SH-SY5Y (cell line): ENCODE measurements at regions not wholly inside any gene's neighbourhood (a gene's known extent, or its start where the extent isn't known, plus 50 kb on each side); places are given as distances from the start of the nearest gene placed in this dataset.

Experiments
- GATA2 ChIP-seq: IDR thresholded peaks from 2 replicates; pipeline ENCODE4 v1.6.1; 2011; ENCODE audit warnings: mild to moderate bottlenecking, low read depth, low read length
- GATA3 ChIP-seq: IDR thresholded peaks from 2 replicates; pipeline ENCODE4 v1.6.1; 2011; ENCODE audit warnings: low read depth, mild to moderate bottlenecking, low read length, moderate library complexity

DNA sequence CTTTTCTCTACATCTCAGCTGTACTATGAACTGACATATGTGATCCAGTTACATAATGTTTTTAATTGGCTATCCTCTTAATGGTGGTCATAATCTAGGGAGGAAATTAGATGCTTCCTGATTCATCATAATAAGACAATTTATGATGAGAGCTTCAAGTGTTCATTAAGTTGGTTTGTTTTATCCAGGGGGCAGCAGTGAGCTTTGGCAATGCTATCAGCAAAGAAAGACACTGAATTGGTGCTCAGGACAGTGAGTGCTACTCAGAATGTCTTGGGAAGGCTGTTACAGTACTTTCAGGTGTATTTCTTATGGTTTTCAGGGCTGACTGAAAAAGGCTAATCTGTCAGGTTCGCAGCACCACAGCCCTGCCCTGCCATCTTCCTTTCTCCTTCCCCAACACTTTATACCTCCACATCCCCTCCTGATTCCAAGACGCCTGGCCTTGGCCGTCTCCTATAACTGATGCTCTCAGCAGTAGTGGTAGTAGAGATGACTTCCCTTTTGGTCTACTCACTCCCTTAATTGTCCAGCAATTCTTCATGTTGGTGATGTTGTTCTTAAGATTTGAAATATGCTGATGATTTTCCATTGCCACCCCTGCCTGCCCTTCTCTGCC is 67.0 kb upstream of the TNFAIP3 start:
- TF ChIP-seq GATA3 (no peak), GATA2 (no peak)

DNA sequence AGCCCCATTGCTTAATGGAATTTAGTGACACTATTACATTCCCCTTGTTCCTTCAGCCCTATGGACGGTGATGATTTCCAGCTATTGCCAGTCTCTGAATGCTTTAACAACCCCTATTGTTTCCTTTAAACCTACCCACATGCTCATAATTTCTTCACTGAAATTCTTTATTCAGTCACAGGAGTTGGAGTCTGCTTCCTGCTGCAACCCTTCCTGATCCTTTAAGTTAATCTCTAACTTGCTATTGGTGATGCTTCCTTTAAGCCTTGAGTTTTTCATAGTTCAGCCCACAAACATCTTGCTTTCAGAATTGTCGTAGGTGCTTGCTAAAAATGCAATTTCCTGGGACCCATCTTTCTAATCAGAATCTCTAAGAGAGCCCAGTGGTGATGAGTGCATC is 66.3 kb upstream of the TNFAIP3 start:
- TF ChIP-seq GATA2 (no peak), GATA3 (no peak)

DNA sequence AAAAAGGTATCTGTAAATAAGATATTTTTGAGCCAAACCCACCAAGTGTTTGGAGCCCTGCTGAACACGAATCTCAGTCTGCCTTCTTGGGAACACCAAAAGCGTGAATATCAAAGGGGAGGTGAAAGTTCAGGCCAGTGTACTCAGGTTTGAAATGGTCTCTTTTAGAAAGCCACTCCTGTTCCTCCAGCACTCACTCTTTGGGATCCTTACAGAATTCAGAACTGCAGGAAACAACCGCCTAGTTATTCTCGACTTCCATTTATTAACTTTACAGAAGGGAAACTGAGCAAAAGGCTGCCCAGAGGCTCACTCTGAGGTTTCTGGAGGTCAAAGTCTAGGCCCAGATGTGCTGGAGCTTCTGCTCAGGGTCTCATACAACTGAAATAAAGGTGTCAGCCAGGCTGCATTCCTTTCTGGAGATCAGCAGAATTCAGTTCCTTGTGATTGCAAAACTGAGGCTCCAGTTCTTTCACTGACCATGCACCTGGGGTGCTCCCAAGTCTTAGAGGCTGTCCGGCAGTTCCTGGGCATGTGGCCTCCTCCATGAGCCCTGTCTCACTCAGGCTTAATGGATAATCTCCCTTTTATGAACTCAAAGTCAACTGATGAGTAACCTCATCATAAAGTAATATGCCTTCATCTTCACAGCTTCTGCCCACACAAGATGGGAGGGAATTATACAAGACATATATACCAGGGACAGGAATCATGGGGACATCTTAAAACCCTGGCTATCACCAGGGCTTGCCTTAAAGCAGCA is 65.5 kb upstream of the TNFAIP3 start:
- no peak for TF ChIP-seq GATA3
- TF ChIP-seq GATA2: no peak

DNA sequence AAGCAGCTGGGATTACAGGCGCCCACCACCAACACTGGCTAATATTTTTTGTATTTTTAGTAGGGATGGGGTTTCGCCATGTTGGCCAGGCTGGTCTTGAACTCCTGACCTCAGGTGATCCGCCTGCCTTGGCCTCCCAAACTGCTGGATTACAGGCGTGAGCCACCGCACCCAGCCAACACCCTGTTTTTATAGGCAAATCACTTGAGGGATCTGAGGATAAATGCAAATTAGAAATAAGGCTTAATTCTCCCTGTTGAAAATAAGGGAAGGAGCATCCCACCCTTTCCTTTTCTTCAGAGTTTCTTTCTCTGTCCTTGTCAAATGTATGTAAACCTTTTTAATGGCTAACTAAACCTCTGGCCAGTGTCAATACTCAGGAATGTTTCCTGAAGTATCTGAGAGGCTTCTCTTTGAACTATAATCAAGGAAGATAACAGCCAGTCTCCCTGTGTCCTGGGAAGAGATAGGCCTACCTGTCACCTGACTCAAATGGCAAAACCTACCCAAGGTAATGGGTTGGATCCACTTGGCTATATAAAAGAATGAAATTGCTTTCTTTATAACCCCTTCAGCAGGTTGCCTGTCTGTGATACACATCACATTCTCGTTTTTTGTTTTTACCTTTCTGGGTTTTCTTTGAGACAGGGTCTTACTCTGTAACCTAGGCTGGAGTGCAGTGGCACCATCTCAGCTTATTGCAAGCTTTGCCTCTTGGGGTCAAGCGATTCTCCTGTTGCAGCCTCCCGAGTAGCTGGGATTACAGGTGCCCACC is 64.5 kb upstream of the TNFAIP3 start:
- TF ChIP-seq GATA3: no peak
- no peak for TF ChIP-seq GATA2

DNA sequence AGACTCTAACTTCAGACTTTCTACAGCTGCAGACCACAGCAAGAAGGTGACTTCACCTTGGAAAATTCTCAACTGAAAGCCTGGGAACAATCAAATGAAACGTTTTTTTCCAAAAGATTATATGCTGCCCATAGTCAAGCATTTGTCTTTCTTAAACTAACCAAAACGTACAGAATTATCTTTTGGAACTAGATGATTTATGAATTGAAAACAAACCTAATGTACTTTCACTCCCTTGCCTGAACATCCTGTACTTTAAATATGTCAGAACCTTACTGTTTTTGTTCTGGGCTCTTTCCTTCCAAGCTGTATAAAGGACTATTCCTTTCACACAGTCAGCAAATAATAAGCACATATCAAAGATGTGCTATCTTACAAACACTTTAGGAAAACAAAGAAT is 62.4 kb upstream of the TNFAIP3 start:
- TF ChIP-seq GATA3: no peak

DNA sequence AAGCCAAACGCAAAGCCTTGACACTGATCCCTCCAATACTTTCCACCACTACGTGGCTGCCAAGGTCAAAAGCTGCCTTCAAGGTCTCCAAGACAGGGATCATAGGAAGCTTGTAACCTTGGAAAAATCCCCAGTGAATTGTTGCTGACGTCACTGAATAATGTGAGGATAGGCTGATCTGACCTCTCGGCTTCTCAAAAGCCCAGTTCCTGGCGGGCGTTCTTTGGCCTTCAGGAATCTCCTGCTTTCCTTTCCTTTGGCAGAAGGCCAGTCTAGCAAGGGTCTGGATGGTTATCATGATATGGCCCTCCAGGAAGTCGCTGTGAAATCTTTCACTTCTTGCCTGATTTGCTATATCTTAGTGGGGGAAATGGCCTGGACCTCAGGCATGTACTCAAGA is 61.4 kb upstream of the TNFAIP3 start:
- TF ChIP-seq GATA2 (no peak), GATA3 (no peak)

DNA sequence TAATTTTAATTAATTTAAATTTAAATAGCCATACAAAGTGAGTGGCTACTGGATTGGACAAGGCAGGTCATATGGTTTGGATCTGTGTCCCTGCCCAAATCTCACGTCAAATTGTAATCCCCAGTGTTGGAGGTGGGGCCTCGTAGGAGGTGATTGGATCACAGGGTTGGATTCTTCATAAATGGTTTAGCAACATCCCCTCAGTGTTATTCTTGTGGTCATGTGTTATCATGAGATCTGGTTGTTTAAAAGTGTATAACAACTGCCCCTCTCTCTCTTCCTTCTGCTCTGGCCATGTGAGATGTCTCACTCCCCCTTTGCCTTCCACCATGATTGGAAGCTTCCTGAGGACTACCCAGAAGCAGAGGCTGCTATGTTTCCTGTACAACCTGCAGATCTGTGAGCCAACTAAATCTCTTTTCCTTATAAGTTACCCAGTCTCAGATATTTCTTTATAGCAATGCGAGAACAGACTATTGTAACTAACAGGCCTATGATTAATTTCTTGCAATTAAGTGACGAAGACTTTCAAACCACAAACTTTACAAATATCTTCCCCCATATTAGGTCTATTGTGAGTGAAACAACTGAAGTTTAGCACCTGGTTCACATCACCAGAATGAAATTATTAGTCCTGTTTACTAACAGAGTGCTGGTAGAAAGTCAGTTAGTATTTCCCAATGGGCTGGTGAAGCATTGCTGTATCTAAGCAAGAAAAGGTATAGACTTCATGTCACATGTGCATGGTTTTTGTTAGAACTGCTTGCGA is 60.0 kb upstream of the TNFAIP3 start:
- no peak for TF ChIP-seq GATA3
- TF ChIP-seq GATA2: no peak

DNA sequence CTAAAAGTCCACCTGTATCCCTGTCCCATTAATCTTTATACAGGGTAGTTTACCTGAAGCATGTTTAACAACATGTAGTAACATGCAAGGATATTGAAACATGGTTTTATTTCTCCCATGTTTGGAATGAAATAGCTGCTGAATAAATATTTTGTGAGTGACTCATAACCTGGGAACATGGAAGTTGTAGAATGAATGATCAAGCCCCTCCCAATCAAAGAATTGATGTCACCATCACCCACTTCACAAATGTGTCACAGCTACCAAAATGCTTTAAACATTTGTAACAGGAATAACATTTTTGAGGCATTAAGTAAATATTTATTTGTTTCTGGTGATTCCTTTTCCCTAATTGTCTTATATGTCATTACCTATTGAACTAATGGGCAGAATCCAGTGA is 58.9 kb upstream of the TNFAIP3 start:
- no peak for TF ChIP-seq GATA2
- TF ChIP-seq GATA3: no peak

DNA sequence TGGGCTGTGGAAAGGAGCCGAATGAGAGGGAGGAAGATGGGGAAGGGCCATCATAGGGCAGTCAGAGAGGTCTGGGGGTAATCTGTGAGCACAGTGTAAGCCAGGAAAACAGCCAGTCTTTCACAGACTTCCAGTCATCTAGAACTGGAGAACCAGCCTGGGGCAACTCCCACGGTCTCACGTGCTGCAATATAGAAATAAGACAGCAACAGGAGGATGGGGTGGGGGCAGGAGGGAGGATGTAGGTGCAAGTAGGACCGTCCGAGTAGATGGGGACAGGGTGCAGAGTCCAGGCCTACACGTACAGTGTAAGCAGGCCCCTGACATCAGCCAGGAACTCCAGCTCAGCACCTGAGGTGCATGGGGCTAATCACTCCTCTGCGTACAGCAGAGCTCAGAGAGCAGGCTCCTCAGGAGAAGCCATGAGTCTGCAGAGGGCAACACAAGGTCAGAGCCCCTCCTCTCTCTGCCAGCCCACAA is 58.2 kb upstream of the TNFAIP3 start:
- TF ChIP-seq GATA3 (no peak), GATA2 (no peak)

DNA sequence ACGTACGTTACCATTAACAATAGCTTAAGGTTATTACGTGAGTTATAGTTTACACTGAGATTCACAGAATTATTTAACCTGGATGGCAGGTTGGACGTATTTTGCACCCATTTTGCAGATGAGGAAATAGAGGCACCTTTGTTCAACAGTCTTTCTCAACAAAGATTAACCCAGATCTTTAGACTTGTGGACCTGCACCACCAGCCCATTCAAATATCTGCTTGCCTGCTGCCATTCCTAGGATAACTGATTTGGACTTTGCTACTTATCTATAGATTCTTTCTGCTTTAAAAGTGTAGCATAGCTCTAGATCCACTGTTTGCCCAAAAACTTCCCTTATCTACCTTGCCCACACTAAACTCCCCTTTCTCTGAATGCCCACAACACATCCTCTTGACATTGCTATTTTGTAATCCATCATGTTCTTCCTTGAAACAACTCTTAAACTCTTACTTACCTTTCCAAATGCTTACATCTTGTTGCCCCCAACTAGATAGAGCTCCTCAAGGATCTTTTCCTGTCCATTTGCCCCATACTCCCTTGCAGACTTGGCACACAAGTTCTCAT is 56.4 kb upstream of the TNFAIP3 start:
- TF ChIP-seq GATA3: no peak
- TF ChIP-seq GATA2: no peak

DNA sequence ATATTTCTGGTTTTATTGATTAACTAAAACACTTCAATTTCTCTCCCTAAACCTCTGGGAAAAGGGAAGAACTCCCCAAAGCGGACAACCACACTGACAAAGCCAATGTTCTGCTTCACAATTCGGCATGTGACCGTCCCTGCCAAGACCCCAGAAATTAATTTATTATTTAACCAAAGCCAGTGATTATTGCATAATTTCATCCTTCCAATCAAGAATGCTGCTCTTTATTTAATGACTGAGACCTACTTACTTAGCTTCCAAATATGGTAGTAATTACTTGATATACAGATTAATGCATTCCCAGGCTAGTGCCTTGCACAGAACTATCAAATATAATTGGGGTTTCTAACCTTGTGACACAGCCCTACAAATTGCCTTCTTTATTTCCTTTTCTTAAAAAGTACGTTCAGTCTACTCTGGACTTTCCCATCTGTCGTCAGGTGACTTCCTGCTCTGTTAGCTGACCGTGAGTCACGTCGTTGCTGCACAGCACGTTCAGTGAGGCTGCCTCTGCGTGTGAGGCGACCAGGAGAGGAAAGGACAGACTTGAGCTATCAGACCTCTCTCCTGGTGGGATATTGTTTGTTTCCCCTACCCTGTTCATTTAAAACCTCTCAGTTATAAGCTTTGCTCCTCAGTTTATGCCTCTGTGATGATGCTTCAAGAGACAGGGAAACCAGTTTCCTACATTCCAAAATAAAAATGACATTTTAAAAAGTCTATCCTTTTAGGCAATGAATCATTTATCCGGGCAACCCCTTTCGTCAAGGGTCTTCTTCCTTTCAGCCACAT is 55.7 kb upstream of the TNFAIP3 start:
- no peak for TF ChIP-seq GATA3
- no peak for TF ChIP-seq GATA2

DNA sequence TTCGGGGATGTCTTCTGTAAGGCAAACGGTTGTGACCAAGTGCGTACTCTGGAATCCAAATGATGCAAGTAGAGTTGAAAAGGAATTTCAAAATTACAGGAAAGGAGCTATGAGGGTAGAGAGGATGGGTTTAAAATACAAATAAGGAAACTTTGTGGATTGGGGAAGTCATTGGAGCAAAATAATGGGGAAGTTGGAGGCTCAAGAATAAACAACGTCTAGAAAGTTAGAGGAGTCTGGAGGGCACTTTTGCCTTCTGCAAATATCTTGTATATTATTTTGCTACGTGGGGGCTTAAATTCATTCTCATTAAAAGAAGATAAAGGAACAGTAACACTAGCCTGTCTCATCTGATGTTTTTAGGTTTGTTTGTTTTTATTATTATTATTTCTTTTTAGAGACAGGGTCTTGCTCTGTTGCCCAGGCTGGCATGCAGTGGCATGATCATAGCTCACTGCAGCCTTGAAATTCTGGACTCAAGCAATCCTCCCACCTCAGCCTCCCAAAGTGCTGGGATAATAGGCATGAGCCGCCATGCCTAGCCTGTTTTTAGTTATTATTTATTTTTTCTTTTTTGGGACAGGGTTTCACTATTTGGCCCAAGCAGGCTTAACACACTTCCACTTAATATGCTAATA is 55.0 kb upstream of the TNFAIP3 start:
- TF ChIP-seq GATA2: no peak
- TF ChIP-seq GATA3: no peak

DNA sequence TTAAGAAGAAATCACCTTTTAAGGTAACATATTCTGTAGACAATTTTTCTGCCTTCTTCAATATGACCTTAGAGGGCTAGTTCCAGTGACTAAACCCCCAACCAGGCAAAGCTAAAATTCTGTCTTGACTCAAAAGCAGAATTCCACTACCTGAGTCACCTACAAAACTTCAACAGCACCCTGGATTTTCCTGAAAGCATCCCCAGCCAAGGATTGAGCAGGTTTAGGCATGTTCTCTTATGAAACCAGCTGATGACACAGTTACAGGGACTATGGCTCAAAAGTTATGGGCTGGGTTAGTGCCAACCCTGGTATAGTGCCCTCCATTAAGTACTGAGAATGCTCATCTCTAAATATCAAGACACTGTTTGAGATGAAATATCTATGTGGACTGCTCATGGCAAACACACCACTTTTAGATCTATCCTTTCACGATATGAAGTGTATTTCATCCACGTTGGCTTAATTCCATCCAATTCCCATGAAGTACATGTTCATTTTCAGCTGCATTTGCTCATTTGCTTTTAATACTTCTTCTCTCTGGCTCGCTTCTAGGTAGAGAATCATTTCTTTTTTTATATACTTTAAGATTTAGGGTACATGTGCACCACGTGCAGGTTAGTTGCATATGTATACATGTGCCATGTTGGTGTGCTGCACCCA is 53.6 kb upstream of the TNFAIP3 start:
- TF ChIP-seq GATA2: no peak
